Upper lobe of left lung (tissue), 6 donors: ENCODE measurements at regions not wholly inside any gene's neighbourhood (a gene's known extent, or its start where the extent isn't known, plus 50 kb on each side); places are given as distances from the start of the nearest gene placed in this dataset.

Experiments used
- ATAC-seq, 2 donors: fragments of 200-7000 bp; cut with Tn5 transposase; one replicate each; pipeline ENCODE4 v1.9.1; 2022; ENCODE audit warnings: mild to moderate bottlenecking in 2 of 2, moderate library complexity in 2 of 2; ENCODE audit not compliant: low FRiP score in 2 of 2
- DNase-seq, 2 donors: peaks; one replicate each; pipeline ENCODE4 v3.0.0-alpha.2; 2019 to 2020
- H3K27ac ChIP-seq, 4 donors: fragments of 200-600 bp; sonication (generic); one replicate each; pipeline ENCODE4 v1.5.1; 2016 to 2019
- H3K27me3 ChIP-seq, 4 donors: fragments of 200-600 bp; sonication (generic); one replicate each; pipeline ENCODE4 v1.5.1; 2017 to 2019
- H3K36me3 ChIP-seq, 4 donors: fragments of 200-600 bp; sonication (generic); one replicate each; pipeline ENCODE4 v1.5.1; 2016 to 2019
- H3K4me1 ChIP-seq, 4 donors: fragments of 200-600 bp; sonication (generic); one replicate each; pipeline ENCODE4 v1.5.1; 2018 to 2019
- H3K4me3 ChIP-seq, 4 donors: fragments of 200-600 bp; sonication (generic); one replicate each; pipeline ENCODE4 v1.5.1; 2017 to 2019; ENCODE audit warnings: mild to moderate bottlenecking in 2 of 4, moderate library complexity in 1 of 4
- H3K9me3 ChIP-seq, 4 donors: fragments of 200-600 bp; sonication (generic); one replicate each; pipeline ENCODE4 v1.5.1; 2018 to 2019
- CTCF ChIP-seq, 6 experiments: fragments of 450-650 bp in 4 of 6; fragments of 200-600 bp in 2 of 6; sonication (generic) in 2 of 6; IDR thresholded peaks; one replicate each; pipeline ENCODE4 v1.5.1; 2016 to 2019; ENCODE audit warnings: antibody characterized with exemption in 6 of 6
- EP300 ChIP-seq, 4 donors: sonication (generic); formaldehyde crosslinking; IDR thresholded peaks; one replicate each; pipeline ENCODE4 v1.5.1; 2017; ENCODE audit warnings: antibody characterized with exemption in 4 of 4, control low read depth in 2 of 4
- POLR2A ChIP-seq, 4 donors: fragments of 450-650 bp; IDR thresholded peaks; one replicate each; pipeline ENCODE4 v1.5.1; 2016 to 2017; ENCODE audit warnings: antibody characterized with exemption in 4 of 4, mild to moderate bottlenecking in 2 of 4
- POLR2AphosphoS5 ChIP-seq, 2 donors: sonication (generic); formaldehyde crosslinking; IDR thresholded peaks; one replicate each; pipeline ENCODE4 v1.5.1; 2017; ENCODE audit warnings: antibody characterized with exemption in 2 of 2
- WGBS, 2 donors: methylation state at CpG; one replicate each; pipeline ENCODE4 v1.1.5; 2017 to 2018; 5-methylcytosine and 5-hydroxymethylcytosine counted together
- donor health status: DM: no; HTN: no; CAD: no; lungs with moderate emphysema.
- donor health status: DM: no; HTN: yes; CAD: no; lungs with severe emphysema.

- WGBS, 2 donors, result 96 to 98% methylated on average over 3 of the region's 3 CpGs
- H3K27ac ChIP-seq, result no peak overlapping the region
These were observed 94.3 kb upstream of the TLE3 start for GRCh38 chr15:70192041-70192440.

GRCh38 chr15:70190965-70191364, 93.2 kb upstream of the TLE3 start:
- H3K27me3 ChIP-seq, result no peaks in the 10 kb centered on the region
- H3K4me3 ChIP-seq, result no peak overlapping the region
- no peak for TF ChIP-seq POLR2AphosphoS5 (IDR thresholded peaks at IDR 0.05)
- no peak for TF ChIP-seq POLR2A (IDR thresholded peaks at IDR 0.05)
- no peak for TF ChIP-seq EP300 (IDR thresholded peaks at IDR 0.05)
- TF ChIP-seq CTCF (IDR thresholded peaks at IDR 0.05), result no peak
- peaks cover 0 to 4% (median 0%) of the 10 kb centered on the region in 4 donors for H3K9me3 ChIP-seq
- no peak overlapping the region for H3K27ac ChIP-seq
- DNase-seq (no peak), ATAC-seq (no peak)
- 75 to 96% methylated on average over 3 to 5 of the region's 5 CpGs for WGBS, 2 donors
- no peaks in the 10 kb centered on the region for H3K36me3 ChIP-seq
- H3K4me1 ChIP-seq, result peaks cover under 1 to 5% (median 2%) of the 10 kb centered on the region in 4 donors

More at GRCh38 chr15:70192041-70192440, 94.3 kb upstream of the TLE3 start:
- no peak for DNase-seq
- Histone ChIP-seq H3K4me3 (no peak overlapping the region), H3K9me3 (peaks cover 0 to 4% (median 0%) of the 10 kb centered on the region in 4 donors), H3K4me1 (peaks cover 6 to 11% (median 7%) of the 10 kb centered on the region in 4 donors), H3K27me3 (no peaks in the 10 kb centered on the region), H3K36me3 (no peaks in the 10 kb centered on the region)
- no peak for ATAC-seq
- TF ChIP-seq POLR2AphosphoS5 (IDR thresholded peaks at IDR 0.05), result no peak
- TF ChIP-seq POLR2A (IDR thresholded peaks at IDR 0.05), result no peak
- no peak for TF ChIP-seq EP300 (IDR thresholded peaks at IDR 0.05)
- TF ChIP-seq CTCF (IDR thresholded peaks at IDR 0.05), result no peak

GRCh38 chr15:70189826-70190695, 92.3 kb upstream of the TLE3 start:
- Histone ChIP-seq H3K36me3 (no peaks in the 10 kb centered on the region), H3K27ac (no peak overlapping the region), H3K27me3 (no peaks in the 10 kb centered on the region), H3K9me3 (peaks cover 0 to 4% (median 0%) of the 10 kb centered on the region in 4 donors), H3K4me1 (no peaks in the 10 kb centered on the region), H3K4me3 (no peak overlapping the region)
- peak in 1 of 2 donors; percentile 50 for DNase-seq
- TF ChIP-seq EP300 (IDR thresholded peaks at IDR 0.05) (no peak), CTCF (IDR thresholded peaks at IDR 0.05) (no peak), POLR2AphosphoS5 (IDR thresholded peaks at IDR 0.05) (no peak), POLR2A (IDR thresholded peaks at IDR 0.05) (no peak)
- 90 to 93% methylated on average over 20 of the region's 20 CpGs for WGBS, 2 donors
- no peak for ATAC-seq

- DNase-seq (no peak), ATAC-seq (no peak)
- WGBS, 2 donors, result 93 to 100% methylated on average over 4 of the region's 4 CpGs
These were observed 90.6 kb upstream of the TLE3 start for GRCh38 chr15:70188286-70188685.

More at GRCh38 chr15:70188286-70188685, 90.6 kb upstream of the TLE3 start:
- no peak overlapping the region for H3K4me3 ChIP-seq
- peaks cover 0 to 4% (median 0%) of the 10 kb centered on the region in 4 donors for H3K9me3 ChIP-seq
- no peaks in the 10 kb centered on the region for H3K27me3 ChIP-seq
- no peaks in the 10 kb centered on the region for H3K36me3 ChIP-seq
- TF ChIP-seq POLR2AphosphoS5 (IDR thresholded peaks at IDR 0.05) (no peak), POLR2A (IDR thresholded peaks at IDR 0.05) (no peak), CTCF (IDR thresholded peaks at IDR 0.05) (no peak), EP300 (IDR thresholded peaks at IDR 0.05) (no peak)
- no peaks in the 10 kb centered on the region for H3K4me1 ChIP-seq
- H3K27ac ChIP-seq, result no peak overlapping the region
